Activated T-cell treated with anti-CD3 and anti-CD28 coated beads, Interleukin-2, amount 50 U/mL, for 48 hours (primary cell): ENCODE measurements at regions not wholly inside any gene's neighbourhood (a gene's known extent, or its start where the extent isn't known, plus 50 kb on each side); places are given as distances from the start of the nearest gene placed in this dataset.

Source experiments
- DNase-seq, 2 experiments: peaks; one replicate each; pipeline ENCODE4 v3.0.0-alpha.2; 2020

DNA sequence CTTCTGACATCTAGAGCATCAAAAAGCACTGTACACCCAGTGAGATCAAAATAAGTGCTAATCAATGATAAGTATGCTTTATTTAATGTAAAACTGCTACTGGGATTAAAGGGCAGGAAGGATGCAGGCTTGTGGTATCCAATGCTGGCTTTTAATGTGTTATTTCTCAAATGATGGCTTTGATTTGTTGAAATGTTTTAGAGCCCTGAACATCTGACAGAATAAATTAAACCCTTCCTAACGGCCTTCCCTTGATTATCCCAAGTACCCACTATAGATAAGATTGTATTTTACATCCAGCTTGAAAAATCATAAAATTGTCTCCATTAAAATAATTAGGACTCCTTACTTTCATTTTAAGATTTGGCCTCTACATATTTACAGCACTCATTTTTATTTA lies 382.9 kb downstream of the HNRNPD start:
- no peak for DNase-seq

DNA sequence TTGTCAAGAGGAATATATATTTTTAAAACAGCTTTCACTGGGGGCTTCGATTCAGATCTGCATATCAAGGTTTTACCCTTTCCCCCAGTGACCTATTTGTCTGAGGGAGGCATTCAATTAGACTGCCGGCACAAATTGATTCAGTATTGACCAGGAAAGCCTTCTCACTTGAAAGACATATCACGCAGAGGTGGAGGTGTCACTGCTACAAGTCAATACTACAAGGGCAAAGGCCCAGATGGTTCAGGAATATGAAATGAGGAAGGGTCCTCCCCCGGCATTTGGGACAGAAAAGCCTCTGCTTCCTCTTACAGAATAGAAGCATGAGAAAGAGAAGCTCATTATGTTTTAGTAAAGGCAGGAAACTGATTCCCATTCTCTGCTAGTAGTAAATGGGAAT lies 383.6 kb downstream of the HNRNPD start:
- DNase-seq, result no peak

DNA sequence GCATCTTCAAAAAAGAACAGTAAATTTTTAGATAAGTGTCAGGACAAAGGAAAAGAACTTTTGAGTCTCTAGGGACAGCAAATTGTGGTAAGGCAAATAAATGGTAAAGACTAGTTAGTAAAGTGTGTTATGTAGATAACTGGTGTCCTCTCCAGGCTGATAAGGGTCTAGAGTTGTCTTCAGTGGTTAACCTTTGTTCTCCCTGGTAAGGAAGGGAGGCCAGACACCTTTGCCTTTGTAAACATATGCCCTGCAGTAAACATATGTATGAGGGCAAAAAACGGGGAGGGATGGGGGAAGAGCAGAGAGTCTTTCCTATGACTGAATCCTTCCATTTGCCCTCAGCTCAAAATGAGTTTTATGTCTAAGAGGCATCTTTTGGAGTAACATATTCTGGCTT lies 384.6 kb downstream of the HNRNPD start:
- no peak for DNase-seq

DNA sequence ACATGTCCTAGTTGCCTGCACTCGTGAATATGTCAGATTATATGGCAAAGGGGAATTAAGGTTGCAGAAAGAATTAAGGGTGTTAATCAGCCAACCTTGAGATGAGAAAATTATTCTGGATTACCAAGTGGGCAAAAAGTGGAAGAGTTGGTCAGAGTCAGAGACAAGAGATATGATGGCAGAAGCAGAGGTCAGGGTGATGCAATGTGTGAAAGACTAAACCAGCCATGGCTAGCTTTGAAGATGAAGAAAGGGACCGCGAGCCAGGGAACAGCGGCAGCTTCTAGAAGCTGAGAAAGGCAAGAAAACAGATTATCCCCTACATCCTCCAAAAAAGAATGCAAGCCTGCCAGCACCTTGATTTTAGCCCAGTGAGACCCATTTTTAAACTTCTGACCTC lies 385.6 kb downstream of the HNRNPD start:
- no peak for DNase-seq

DNA sequence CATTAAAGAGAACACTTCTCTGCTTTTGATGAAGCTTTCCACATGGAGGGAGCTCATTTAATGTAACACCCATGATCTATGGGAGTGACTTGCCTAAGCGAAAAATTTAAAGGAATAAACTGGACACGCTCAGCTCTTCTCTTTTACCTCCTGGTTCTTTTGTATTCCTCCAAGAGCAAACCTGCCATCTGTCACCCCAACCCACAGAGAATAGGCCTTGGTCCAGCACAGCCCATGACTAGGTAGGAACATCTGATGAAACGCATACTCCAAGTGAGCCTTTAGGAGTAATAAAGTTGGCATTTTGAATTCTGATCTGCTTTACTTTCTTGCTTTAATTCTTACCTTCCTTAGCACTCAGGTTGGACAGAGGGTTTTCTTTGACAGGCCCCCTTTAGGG lies 389.0 kb downstream of the HNRNPD start:
- DNase-seq, result no peak

DNA sequence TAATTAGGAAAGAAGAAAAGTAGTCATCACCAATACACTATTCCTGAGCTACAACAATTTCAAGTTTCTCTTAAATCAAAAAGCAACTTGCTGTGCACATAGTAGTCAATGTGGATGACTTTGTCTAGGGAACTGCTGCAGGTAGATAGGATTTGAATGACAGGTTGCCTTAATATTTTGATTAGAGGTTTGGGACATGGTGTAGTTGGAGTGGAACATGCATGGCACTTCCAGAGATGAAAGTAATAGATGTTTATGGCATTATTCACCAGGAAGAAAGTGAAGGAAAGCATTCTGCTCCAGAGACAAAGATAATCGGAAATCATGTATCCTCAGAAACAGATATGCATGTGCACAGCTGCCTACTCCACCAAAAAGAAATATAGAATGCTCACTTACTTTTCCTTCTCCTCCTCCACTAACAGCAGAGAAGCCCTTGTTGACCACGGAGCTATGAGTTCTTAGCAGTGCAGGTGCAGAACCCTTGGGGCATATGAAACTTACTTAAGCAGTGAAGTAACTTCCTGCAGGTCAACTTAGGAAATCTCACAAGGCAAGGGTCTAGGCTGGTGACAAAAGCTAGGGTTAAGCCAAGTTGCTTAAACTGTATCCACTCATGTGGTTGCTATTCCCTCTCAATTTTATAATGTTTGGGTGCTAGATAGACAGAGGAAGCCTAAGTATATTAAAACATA lies 390.8 kb downstream of the HNRNPD start:
- DNase-seq, result no peak

DNA sequence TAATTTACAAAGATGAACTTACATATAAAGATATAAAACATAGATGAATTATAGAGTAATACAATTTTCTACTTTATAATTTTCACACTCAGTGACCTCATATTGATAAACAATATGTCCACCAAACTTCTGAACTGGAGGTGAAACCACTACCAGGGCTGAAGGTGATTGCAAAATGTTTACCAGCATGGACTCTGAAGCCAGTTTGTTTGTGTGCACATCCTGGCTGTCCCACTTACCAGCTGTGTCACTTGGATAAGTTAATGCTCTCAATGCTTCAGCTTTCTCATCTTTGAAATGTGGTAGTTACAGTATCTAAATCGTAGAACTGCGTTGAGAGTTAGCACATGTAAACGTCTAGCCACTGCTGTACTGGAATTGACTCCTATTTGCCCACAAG lies 392.6 kb downstream of the HNRNPD start:
- no peak for DNase-seq

DNA sequence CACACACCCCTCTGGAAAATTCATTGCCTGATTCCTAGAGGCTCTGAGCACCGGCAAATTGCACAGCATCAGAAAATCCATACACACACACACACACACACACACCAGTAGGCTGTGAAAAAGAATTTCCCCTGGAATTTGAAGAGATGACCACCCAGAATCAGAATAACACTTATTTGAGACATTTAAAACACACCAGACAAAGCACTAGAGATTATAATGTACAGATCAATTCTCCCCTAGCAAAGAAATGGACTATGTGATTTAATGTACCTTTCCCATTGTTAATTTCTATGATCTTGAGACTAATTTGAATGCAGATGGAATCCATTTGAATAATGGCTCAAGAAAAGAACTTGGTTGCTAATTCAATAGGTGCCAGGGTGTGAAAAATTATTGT lies 399.3 kb downstream of the HNRNPD start:
- DNase-seq, result no peak

DNA sequence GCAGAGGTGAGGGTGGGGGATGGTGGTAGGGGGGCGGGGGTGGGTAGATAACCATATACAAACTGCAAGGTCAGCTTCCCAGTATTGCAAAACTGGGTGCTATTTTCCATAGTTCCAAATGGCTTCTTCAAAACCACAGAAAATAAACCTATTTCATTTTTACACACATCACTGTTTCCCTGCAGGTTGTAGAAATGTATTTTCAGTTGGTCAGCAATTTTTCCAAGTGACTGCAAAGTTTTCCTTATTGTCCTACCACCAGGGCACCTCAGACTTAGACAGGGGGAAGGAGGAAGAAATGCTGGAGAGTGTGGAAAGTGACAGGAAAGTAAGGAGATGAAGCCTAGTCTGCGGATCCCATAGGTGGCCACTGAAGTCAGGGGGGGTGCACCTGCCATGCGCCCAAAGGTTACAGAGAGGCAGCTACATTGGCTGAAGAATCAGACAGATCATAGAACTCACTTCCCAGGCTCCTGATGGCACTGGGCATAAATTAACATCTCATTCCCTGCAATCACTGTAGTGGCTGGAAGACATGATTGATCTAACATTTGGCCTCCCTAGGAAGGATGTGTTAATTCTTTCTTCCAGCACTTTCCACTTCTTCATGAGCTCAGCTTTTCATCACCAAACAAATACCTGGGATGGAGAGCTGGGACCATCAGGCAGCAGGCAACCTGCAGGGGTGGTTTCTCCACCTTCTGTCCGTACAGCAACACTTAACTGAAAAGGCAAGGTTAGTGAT lies 402.0 kb downstream of the HNRNPD start:
- DNase-seq, result no peak

DNA sequence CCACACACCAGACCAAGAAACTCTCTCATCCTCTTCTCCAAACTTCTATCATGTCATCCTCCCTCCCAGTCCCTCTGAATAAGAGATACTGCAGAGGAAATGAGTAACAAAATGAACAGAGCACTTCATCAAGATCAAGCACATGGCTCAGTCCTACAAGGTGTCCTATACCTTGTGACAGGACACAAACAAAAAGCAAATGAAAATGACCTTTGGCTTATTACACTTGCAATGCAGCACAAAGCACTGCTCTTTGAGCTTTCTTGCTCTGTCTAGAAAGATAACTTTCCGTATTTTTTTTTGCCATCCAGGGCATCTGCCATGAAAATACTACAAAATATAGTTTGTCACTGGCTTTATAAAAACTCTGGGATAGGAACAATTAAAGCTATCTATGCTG lies 402.7 kb downstream of the HNRNPD start:
- DNase-seq, result no peak

DNA sequence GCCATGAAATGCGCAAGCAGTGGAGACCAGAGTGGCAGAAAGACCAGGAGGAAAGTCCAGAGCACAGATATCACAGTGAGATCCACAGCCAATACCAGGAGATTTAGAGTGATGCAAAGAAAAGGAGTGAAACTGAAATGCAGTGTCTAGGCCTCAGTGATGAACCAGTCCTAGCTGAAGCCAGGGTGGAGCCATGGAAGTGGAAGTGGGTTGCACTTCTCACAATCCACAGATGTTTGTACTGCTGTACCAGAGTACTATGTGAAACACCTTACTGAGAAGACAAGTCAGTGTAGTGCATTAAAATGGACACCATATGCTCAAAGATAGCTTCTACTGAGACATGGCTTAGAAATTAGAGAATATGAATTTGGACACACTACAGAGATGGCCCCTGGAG lies 403.3 kb downstream of the HNRNPD start:
- DNase-seq, result no peak

DNA sequence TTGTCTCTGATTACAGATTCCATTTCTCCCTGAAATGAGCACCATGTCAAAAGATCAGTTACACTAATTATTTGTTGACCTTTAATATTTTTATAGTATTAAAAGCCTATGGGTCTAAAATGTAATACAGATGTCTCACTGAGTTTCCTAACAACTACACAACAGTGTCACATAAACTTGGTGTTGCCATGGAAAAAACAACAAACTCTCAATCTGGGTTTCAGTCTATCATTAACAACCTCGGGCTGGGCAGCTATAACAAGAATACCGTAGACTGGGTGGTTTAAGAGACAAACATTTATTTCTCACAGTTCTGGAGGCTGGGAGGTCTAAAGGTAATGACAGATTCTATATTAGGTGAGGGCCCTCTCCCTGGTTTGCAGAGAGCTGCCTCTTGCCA lies 407.1 kb downstream of the HNRNPD start:
- no peak for DNase-seq

DNA sequence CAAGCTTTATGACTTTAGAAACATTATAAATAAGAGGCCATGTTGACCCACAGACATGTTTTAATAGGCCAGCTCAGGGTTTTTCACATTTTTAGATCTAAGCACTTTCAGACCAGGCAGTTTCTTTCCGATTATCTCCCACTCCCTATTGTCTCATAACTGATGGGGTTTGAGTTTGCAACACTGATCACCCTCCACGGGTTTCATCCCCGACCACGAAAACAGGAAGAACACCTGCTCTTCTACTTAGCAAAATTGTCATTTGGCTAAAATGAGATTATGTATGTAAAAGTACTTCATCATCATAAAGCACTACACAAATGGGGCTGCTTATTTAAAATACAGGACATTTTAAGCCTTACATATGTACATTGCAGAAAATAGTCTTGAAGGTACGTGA lies 407.9 kb downstream of the HNRNPD start:
- no peak for DNase-seq

DNA sequence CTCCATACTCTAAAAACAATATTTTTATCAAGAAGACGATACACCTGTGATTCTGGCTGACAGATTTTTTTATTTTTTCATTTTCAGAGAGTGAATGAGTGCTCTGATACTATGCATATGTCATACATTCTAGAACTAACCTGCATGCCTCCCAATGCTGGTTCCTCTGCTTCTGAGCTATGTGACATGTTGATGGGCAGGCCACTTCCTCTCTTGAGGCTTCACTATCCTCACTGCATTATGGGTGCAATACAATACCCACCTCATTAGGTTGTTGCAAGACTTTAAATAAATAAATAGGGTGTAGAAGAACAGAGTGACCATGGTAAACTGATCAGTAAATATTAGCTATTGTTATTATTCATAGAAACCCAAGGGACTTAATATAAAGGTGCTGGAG lies 408.3 kb downstream of the HNRNPD start:
- no peak for DNase-seq

DNA sequence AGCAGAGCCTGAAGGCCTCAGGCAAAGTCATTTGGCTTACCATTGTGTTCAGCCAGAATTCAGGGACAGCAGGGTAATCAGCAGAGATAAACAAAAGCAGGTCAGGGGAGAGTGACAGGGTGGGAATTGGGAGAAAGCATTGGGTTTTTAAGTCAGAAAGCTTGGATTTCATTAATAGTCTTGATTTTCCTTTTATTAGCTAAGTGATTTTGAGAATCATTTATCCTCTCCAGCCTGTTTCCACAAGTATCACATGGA lies 410.1 kb downstream of the HNRNPD start:
- DNase-seq, result no peak

DNA sequence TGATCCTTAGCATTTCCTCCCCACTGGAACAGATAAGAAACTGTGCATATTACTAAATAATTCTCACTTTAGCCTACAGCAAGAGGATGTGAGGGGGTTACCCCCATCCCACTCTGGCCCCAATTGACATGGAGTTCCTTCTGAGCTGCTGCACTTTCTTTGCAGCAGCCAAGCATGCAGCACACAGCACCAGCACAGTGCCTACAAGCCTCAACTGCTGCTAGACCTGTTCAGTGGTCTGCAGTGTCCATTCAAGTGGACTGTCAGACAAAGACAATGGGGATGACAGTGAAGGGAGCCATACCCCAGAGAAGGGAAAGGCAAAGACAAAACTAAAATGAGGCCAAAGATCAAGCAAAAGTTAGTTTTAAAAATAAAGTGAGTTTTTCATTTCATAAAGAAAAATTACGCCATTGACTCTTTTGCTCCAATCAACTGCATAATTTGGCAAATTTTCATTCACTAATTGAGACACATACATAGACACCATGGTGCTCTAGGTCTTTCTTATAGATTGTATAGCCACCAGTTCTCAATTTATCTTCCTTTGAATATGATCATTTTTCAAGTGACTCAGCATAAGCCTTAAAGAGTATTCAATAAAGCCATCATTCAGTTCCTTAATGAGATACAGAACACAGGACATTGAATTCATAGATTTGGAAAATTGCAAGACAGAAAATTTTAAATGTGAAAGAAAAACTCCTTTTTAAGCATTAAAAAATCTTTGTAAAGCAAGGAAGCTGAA lies 410.6 kb downstream of the HNRNPD start:
- no peak for DNase-seq

DNA sequence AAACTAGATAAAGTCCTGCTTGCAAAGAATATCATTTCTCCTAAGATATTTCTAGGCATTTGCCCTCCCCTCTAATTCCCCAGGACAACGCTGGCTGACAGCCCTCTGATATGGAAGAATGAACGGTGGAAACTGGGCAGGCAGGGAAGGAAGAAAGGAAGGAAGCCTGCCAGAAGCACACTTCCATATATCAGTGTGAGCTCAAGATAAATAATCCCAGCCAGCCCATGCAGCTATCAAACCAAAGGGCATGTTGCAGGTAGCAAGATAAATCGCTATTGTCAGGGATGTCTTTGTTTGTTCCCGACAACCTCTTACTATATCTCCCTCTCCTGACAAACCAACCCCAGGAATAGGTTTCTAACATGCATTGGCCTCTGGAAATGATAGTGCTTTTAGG lies 412.8 kb downstream of the HNRNPD start:
- DNase-seq, result no peak

DNA sequence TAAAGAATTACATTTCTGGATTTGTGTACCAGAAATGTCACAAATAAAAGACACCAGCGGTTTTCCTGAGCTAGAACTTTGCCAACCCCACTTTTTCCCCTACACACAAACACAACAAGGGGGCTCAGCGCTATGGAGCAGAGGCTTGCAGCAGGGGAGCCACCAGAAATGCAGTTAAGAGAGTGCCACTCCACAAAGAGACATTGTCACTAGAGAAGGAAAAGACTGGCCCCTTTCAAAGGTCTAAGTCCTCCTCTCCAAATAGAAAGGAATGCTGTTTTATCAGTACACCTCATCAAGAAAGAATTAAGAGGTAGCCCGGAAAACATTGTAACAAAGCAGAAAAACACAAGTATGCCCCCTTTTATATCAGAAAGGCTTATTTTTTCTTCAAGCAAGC lies 419.5 kb downstream of the HNRNPD start:
- no peak for DNase-seq

DNA sequence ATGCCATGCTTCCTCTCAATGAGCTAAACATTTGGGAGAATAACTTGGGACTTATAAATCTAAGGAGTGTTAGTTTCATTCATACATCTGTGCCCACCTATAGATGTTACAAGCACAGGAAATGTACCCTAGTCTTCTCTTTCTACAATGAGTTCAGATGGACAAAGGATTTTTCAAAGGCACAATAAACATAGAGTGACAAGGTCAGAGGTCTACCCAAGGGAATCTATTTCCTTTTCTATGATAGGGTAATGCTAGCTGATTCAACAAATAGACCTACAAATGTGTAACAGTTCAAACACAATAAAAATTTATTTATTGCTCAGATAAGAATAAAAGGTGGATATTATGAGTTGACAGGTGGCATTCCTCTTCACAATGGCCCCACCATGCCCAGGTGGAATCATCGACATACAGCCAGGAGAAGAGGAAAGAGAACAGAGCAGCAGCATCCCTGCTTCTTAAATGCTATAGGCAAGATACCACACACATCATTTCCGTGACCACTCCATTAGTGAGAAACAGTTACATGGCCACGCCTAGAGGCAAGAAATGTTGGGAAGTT lies 421.8 kb downstream of the HNRNPD start:
- no peak for DNase-seq

DNA sequence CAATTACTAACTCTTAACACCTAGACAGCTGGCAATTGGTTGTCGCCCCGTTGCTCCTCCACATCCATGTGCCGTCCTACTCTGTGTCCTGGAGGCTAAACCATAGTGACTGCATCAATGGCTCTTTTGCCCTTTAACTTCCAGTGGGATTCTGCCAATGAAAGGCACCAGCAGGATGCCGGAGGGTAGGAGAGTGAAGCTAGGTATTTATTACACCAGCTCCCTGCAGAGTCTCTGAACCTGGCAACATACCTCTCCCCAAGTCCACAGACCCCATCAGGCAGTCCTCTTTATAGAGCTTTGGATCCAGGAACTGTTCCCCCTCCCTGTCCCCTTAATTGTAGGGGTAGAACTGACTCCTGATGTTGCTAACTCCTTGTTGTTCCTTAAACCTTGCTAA lies 426.8 kb downstream of the HNRNPD start:
- no peak for DNase-seq

DNA sequence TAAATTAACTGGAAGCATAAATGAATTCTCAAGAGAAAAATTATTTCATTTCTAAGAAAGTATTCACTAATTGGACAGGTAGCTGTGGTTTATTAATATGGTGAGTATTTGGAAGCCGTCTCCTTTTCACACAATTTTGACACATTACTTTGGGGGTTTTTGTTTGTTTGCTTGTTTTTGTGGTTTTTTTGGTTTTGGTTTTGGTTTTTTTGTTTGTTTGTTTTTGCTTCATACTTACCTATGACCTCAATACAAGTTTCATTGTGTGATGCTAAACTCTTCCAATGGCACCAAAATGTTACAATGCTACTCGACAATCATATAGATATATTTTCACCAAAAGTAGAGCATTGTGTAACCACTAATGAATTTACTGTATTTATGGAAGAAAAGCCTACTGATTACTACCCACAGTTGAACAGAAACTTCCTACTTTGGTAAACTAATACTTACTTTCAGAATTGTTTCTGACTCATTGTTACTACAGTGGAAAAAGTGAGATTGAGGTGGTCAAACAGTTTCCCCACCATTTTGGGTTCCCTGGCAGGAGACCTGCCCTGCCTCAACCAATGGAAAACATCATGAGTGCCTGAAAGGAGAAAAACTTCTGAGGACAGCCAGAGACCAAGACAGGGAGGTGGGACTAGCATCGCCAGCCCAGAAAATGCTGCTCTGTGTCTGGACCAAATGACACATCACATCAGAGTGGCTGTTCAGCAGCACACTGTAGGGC lies 443.1 kb downstream of the HNRNPD start:
- no peak for DNase-seq

DNA sequence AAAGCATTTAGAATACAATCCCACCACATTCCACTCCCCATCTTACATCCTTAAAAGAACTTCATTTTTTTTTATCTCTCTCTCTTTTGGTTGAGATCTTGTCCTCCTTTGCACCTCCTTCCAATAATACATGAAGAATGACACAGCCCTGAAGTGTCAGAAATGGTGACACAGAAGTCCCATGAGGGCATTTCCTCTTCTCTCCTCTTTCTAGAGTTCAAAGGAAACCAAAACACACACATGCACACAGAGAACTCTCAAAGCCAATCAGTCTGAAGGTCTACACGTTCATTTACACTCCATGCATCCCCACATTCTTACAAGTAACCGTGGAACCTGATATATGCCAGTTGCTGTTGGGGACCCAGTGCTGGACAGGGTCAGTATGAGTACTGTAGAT lies 450.7 kb downstream of the HNRNPD start:
- DNase-seq, result no peak

DNA sequence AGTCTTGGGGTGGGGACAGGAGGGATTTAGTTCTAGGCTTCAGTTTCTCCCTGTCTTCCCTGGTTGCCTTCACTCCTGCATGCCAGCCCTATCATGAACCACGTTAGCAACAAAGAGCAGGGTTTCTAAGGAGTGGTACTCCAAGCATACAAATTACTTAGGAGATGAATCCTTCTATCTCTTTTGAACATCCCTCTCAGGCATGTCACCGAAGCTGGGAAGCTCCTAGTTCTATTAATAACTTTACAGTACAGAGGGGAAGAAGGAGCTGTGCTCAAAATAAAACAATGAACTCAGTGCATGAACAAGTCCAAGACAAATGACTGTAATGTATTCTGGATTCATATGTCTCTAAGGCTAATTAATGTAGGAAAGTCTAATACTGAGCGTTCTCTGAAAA lies 450.6 kb upstream of the RASGEF1B start:
- no peak for DNase-seq
